ENCODE measurements at regions not wholly inside any gene's neighbourhood (a gene's known extent, or its start where the extent isn't known, plus 50 kb on each side); places are given as distances from the start of the nearest gene placed in this dataset.

- no peak for DNase-seq
Observed at GRCh38 chr4:122309988-122310626, 68.7 kb upstream of the ADAD1 start.

- DNase-seq: no peak
Observed at GRCh38 chr4:122313006-122313646, 65.7 kb upstream of the ADAD1 start.

GRCh38 chr4:122326908-122327307 is 51.9 kb upstream of the ADAD1 start:
- no peak for DNase-seq

GRCh38 chr4:122328893-122329292 is 49.9 kb upstream of the ADAD1 start:
- no peak for DNase-seq

All from CD4-positive, alpha-beta T cell treated with Interleukin-17A for 4 hours (primary cell).